Astrocyte (in vitro differentiated cells and primary cell): ENCODE measurements at regions not wholly inside any gene's neighbourhood (a gene's known extent, or its start where the extent isn't known, plus 50 kb on each side); places are given as distances from the start of the nearest gene placed in this dataset.

ENCODE experiments used
- CTCF ChIP-seq: IDR thresholded peaks from 2 replicates; pipeline ENCODE4 v1.5.1; 2011; ENCODE audit warnings: low read depth, mild to moderate bottlenecking, inconsistent platforms, low read length, moderate library complexity; ENCODE audit not compliant: insufficient read depth
- EZH2 ChIP-seq: IDR thresholded peaks from 2 replicates; pipeline ENCODE4 v1.6.1; 2012; ENCODE audit warnings: mild to moderate bottlenecking, low read length, inconsistent platforms; ENCODE audit not compliant: insufficient read depth

DNA sequence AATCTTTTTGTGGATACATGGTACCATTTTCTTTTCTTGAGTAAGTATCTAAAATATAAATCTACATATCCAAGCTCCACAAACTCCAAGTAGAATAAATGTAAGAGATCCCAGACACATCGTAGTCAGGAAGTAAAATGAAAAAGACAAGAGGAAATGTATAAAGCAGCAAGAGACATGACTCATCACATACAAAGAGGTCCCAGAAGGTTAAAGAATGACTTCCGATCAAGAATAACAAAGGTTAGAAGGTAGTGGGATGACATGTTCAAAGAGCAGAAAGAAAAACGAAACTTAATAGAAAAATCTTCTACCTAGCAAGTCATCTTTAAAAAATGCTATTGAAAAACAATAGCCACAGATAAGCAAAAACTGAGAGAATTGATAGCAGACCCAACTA, 705.8 kb downstream of the NR2F2 start:
- TF ChIP-seq CTCF: no peak
- TF ChIP-seq EZH2: no peak
